ENCODE measurements at regions not wholly inside any gene's neighbourhood (a gene's known extent, or its start where the extent isn't known, plus 50 kb on each side); places are given as distances from the start of the nearest gene placed in this dataset.

- TF ChIP-seq, protein P1, sequence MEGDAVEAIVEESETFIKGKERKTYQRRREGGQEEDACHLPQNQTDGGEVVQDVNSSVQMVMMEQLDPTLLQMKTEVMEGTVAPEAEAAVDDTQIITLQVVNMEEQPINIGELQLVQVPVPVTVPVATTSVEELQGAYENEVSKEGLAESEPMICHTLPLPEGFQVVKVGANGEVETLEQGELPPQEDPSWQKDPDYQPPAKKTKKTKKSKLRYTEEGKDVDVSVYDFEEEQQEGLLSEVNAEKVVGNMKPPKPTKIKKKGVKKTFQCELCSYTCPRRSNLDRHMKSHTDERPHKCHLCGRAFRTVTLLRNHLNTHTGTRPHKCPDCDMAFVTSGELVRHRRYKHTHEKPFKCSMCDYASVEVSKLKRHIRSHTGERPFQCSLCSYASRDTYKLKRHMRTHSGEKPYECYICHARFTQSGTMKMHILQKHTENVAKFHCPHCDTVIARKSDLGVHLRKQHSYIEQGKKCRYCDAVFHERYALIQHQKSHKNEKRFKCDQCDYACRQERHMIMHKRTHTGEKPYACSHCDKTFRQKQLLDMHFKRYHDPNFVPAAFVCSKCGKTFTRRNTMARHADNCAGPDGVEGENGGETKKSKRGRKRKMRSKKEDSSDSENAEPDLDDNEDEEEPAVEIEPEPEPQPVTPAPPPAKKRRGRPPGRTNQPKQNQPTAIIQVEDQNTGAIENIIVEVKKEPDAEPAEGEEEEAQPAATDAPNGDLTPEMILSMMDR (IDR thresholded peaks at IDR 0.05; ENCODE audit: insufficient read depth, low read length, poor library complexity, severe bottlenecking): no peak
- no peak for TF ChIP-seq EZH2phosphoT487 (conservative IDR thresholded peaks at IDR 0.05; ENCODE audit: low read length)
Observed at GRCh38 chr1:81699234-81699633, 101.5 kb upstream of the ADGRL2 start.

Measured in SU-DHL-6 (cell line).